GM19328 (cell line): ENCODE measurements at regions not wholly inside any gene's neighbourhood (a gene's known extent, or its start where the extent isn't known, plus 50 kb on each side); places are given as distances from the start of the nearest gene placed in this dataset.
"Not testable (repeated sequence)": the region's sequence is repeated elsewhere in the genome, so short reads cannot be mapped to it uniquely, and the experiment has no call there.

Experiments
- ATAC-seq: cut with Tn5 transposase; IDR thresholded peaks from one replicate; pipeline ENCODE4 v1.9.1; 2021; ENCODE audit warnings: mild to moderate bottlenecking, moderate library complexity; ENCODE audit not compliant: unreplicated experiment

GRCh38 chr2:12628541-12628940, 88.2 kb upstream of the TRIB2 start:
- ATAC-seq = not testable (repeated sequence)

GRCh38 chr2:12636837-12637581, 79.7 kb upstream of the TRIB2 start:
- no peak for ATAC-seq

- no peak for ATAC-seq
Observed at GRCh38 chr2:12637754-12638153, 79.0 kb upstream of the TRIB2 start.

- no peak for ATAC-seq
Observed at GRCh38 chr2:12641441-12641840, 75.3 kb upstream of the TRIB2 start.

GRCh38 chr2:12642332-12642731, 74.4 kb upstream of the TRIB2 start:
- ATAC-seq = no peak

- ATAC-seq = no peak
Observed at GRCh38 chr2:12642859-12643258, 73.9 kb upstream of the TRIB2 start.

- ATAC-seq = no peak
Observed at GRCh38 chr2:12649602-12650400, 66.9 kb upstream of the TRIB2 start.

GRCh38 chr2:12651641-12652040, 65.1 kb upstream of the TRIB2 start:
- no peak for ATAC-seq

- no peak for ATAC-seq
Observed at GRCh38 chr2:12652723-12653122, 64.0 kb upstream of the TRIB2 start.

GRCh38 chr2:12657560-12657959, 59.2 kb upstream of the TRIB2 start:
- ATAC-seq = no peak

GRCh38 chr2:12658310-12658945, 58.3 kb upstream of the TRIB2 start:
- no peak for ATAC-seq

- no peak for ATAC-seq
Observed at GRCh38 chr2:12661489-12661888, 55.2 kb upstream of the TRIB2 start.

GRCh38 chr2:12663306-12664037, 53.3 kb upstream of the TRIB2 start:
- ATAC-seq = no peak

GRCh38 chr2:12665334-12665733, 51.4 kb upstream of the TRIB2 start:
- ATAC-seq = no peak

- no peak for ATAC-seq
Observed at GRCh38 chr2:12666445-12666844, 50.3 kb upstream of the TRIB2 start.
